ENCODE measurements at regions not wholly inside any gene's neighbourhood (a gene's known extent, or its start where the extent isn't known, plus 50 kb on each side); places are given as distances from the start of the nearest gene placed in this dataset.

DNA sequence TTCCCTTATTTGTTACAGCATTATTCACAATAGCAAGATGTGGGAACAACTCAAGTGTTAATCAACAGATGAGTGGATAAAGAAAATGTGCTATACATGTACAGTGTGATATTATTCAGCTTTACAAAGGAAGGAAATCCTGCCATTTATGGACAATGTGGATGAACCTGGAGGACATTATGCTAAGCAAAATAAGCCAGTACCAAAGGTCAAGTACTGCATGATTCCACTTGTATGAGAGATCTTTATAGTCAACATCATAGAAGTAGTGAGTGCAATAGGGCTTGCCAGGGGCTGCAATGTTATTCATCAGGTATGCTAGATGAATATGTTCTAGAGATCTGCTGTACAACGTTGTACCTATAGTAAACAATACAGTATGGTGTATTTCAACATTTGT is 138.5 kb upstream of the AGR3 start:
- TF ChIP-seq, protein P1, sequence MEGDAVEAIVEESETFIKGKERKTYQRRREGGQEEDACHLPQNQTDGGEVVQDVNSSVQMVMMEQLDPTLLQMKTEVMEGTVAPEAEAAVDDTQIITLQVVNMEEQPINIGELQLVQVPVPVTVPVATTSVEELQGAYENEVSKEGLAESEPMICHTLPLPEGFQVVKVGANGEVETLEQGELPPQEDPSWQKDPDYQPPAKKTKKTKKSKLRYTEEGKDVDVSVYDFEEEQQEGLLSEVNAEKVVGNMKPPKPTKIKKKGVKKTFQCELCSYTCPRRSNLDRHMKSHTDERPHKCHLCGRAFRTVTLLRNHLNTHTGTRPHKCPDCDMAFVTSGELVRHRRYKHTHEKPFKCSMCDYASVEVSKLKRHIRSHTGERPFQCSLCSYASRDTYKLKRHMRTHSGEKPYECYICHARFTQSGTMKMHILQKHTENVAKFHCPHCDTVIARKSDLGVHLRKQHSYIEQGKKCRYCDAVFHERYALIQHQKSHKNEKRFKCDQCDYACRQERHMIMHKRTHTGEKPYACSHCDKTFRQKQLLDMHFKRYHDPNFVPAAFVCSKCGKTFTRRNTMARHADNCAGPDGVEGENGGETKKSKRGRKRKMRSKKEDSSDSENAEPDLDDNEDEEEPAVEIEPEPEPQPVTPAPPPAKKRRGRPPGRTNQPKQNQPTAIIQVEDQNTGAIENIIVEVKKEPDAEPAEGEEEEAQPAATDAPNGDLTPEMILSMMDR (IDR thresholded peaks at IDR 0.05; ENCODE audit: insufficient read depth, low read length, poor library complexity, severe bottlenecking), result no peak
- TF ChIP-seq EZH2phosphoT487 (conservative IDR thresholded peaks at IDR 0.05; ENCODE audit: low read length), result no peak
